GM21717 (cell line): ENCODE measurements at regions not wholly inside any gene's neighbourhood (a gene's known extent, or its start where the extent isn't known, plus 50 kb on each side); places are given as distances from the start of the nearest gene placed in this dataset.
A peak's percentile ranks its signal among the peaks of the same experiment; 100 is the strongest.

ENCODE experiments used
- ATAC-seq: cut with Tn5 transposase; IDR thresholded peaks from one replicate; pipeline ENCODE4 v1.9.1; 2021; ENCODE audit warnings: mild to moderate bottlenecking, moderate library complexity; ENCODE audit not compliant: unreplicated experiment

DNA sequence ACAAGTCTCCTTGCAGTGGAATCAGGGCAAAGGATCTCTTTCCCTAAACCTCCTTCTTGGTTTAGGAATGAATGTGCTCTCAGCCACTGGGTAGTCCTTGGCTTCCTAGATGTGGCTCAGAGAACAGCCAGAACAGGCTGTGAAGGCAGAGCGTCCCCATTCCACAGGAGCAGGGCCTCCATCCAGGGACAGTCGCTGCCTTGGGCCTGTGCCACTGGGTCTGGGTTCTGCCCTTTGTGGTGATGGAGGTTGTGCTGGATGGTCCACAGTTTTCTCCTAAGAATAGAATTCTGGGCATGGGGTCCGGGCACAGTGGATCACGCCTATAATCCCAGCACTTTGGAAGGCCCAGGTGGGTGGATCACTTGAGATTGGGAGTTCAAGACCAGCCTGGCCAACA, 516.5 kb upstream of the RAB6C start:
- ATAC-seq: no peak

DNA sequence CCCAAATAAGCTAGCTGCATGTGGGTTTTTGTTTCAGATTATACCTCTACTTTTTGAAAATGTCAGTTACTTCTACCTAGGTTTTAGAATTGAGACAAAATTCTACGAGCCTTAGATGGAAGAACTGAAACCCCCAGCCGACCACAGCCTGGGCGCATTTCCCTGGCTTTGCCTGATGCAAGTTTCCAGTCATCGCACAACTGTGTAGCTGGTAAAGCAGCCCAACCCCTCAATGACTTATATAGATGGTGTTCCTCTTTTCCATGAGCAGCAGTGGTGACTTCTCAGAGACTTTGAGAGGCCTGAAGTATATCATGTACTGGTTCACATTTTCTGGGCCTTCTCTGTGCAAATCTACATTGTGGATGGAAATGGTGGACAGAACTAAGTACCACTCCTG, 515.4 kb upstream of the RAB6C start:
- ATAC-seq: no peak

DNA sequence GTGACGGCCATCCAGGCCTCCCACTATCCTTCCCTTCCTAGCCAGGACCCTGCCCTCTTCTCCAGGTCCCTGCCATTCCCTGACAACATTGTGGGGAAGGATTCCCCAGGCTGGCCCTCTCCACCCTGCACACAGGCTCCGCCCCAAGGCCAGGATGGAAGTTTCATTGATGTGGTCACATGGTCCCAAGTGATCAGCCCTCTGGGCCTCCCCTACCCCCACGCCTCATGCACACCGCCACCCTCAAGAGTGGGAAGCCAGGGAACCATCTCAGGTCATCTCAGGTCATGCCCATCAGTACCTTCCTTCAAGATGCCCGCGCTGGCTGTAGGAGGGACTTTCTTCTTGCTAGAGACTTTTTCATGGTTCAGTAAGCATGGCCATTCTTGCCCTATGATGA, 514.8 kb upstream of the RAB6C start:
- no peak for ATAC-seq

DNA sequence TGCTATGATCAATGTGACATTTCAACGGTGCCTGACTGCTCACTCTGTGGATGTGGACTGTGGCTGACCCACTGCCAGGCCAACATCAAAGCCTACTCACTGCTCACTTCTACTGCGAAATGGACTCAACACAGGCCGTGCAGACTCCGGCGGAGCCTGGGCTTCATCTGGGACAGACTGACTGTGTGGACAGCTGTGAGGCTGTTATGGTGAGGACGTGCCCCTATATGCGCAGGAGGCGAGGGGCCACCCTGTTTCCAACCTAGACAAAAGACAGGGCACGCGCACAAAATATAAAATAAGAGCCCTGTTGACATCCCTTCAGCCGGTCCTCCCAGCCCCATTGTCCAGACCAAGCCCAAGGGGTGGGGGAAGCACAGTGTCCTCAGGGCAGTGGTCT, 514.4 kb upstream of the RAB6C start:
- ATAC-seq: no peak

DNA sequence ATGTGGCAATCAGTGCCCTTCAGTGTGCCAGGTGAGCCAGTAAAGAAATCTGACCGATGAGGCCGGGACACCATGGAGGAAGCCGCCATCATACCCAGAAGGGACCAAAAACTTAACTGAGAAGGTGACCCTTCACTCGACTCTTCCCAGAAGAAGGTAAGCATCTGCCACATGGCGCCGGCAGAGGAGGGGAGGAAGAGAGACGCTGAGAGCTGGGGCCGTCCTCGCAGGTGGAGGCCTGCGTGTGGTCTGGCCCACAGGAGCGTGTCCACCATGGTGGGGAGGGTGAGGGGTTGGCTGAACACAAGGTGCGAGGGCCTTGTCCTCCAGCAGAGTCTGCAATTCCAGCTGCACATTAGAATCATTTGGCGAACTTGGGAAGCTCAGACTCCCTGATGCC, 513.1 kb upstream of the RAB6C start:
- no peak for ATAC-seq

DNA sequence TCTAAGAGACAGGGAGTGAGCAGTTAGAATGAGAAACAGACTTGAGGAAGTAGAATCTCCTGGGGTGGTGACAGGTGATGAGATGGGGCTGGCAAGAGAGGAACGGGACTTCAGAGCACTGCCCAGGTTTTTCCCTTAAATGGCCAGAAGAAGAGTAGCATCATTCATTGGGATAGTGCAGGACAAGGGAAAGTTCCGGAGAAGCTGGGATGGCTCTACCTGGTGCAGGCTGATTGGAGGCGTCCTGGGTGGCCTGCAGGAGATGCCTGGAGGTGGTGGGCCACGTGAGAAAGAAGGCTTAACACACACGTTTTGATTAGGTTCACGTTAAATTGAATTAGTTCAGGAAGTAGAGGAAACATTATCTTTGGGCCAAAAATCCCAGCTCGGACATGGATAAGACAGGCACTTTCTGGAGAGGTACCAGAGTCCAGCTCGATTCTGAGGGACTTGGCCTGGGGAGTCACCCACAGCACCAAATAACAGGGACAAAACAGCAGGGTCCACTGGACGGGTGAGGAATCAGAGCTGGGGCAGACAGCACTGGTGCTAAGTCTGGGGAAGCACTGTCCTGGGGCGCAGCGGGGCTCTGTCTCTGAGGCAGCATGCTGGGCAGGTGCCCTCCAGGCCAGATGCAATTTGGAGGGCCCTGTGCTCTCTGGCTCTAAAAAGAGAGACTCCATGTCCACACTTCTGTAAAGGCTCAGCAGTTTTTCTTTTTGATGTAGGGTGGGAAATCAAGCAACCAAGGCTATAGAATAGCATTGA, 512.3 kb upstream of the RAB6C start:
- no peak for ATAC-seq

DNA sequence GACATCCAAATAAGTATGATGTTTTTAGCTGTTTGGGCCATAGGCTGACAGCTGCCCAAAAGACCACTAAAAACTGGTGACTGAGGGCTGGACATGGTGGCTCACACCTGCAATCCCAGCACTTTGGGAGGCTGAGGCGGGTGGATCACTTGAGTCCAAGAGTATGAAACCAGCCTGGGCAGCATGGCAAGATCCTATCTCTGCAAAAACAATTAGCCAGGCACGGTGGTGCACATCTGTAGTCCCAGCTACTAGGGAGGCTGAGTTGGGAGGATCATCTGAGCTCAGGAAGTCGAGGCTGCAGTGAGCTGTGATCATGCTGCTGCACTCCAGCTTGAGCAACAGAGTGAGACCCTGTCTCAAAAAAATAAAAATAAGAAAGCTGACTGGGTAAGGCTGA, 511.5 kb upstream of the RAB6C start:
- no peak for ATAC-seq

DNA sequence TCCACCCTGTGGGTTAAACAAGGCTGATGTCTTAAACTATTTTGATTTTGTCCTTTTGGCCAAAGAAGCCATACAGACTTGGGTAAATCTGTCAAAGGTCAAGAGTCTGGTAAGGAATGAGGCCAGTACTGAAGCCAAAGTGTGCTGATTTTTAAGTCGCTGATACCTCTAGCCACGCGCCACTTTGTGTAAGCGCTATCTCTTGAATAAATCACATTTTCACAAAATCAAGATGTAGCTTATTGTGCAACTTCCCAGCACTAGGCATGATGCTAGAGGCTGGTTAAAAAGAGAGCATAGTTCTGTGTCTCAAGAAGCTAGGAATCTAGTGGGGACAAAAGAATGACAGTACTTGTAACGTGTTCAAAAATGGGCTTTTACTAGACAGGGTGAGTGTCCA, 510.6 kb upstream of the RAB6C start:
- ATAC-seq: no peak

DNA sequence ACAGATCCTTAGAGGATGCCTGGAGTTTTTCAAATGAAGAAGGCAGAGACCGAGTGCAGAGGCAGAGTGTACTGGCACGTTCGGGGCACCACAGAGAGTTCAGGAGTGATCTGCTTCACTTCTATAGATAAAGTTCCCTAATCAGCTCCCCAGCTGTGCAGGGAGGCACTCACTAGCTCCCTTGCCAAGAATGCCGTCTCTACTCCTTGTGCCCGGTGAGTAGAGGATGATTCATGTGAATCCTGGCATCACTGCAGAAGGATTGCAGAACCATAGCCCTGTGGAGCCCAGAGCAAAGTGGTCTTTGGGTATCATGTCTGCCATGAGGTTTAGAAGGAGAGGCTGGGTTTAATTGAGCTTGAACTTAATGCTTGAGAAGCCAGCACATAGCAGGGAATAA, 510.1 kb upstream of the RAB6C start:
- no peak for ATAC-seq

DNA sequence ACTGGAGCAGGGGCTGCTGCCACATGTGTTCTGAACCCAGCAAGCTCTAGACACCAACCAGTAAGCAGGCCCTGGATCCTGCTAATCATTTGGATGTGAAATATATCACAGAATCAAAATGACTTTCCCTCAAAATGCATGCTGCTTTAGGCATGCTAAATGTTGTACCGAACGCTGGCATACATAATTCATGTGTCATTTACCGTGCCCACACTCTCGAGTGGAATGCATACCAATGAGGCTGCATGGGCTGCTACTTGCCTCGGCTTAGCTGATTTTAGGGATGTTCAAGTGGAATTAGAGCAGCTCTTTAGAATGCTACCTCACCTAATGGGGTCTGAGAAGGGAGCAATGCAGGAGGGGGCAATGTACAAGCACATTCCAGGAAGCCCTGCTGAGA, 509.6 kb upstream of the RAB6C start:
- ATAC-seq: no peak

DNA sequence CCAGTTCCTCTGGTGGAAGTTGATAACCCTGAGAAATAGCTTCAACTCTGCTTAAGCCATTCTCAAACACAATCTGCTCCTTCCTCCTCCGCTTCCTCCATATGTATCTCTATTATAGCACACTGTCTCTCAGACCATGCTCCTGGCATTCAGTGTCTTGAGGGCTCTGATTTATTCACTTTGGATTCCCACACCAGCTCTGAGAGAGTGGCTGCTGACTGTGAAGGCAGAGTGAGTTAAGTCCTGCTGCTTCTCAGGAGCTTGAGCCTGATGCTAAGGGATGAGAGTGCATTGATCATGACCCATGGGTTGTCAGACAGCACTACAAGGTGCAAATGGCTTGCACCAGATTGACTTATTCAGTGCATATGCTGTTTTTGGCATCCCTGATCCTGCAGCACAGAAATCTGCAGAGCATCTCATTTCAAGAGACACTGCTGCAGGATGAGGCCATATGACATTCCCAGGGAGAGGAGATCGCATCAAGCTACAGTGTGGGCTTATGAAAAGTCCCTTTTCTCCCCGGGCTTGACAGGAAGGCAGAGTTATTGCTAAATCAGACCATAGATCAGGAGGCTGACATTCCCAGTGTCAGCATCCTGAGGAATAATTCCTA, 500.5 kb upstream of the RAB6C start:
- no peak for ATAC-seq

DNA sequence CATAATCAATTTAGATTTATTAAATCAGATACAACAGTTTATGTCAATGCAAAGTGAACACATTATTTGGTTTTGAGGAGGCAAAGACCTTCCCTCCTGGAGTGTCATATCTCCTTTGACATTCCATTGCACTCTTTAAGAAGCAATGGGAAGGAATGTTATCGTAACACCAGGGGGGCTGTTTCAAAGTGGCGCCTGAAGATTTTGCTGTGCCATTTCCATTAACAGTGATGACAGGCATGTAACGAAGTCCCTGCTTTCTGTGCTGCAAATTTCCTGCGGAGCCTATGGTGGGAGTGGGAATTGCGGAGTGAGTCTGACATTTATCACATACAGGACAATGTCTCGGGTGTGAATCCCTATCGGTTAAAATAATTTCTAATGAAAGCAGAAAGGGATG, 499.6 kb upstream of the RAB6C start:
- no peak for ATAC-seq

DNA sequence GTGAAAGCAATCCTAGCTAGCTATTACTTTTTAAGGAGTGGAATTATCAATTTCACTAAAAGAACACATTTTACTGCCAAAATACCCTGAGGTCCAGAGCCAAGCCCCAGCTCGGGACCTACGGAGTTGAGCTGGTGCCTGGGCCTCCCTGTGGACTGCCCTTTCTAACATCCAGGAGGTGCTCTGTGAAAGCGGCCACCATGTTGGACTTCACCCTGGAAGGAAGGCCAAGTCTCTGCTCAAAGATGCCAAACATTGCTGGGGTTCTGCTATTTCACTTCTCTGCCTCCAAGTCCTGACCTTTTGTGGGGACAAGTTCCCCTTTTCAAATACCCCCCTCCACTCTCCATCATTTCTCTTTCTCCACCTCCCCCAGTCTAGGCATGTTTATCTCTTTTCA, 498.7 kb upstream of the RAB6C start:
- ATAC-seq: no peak

DNA sequence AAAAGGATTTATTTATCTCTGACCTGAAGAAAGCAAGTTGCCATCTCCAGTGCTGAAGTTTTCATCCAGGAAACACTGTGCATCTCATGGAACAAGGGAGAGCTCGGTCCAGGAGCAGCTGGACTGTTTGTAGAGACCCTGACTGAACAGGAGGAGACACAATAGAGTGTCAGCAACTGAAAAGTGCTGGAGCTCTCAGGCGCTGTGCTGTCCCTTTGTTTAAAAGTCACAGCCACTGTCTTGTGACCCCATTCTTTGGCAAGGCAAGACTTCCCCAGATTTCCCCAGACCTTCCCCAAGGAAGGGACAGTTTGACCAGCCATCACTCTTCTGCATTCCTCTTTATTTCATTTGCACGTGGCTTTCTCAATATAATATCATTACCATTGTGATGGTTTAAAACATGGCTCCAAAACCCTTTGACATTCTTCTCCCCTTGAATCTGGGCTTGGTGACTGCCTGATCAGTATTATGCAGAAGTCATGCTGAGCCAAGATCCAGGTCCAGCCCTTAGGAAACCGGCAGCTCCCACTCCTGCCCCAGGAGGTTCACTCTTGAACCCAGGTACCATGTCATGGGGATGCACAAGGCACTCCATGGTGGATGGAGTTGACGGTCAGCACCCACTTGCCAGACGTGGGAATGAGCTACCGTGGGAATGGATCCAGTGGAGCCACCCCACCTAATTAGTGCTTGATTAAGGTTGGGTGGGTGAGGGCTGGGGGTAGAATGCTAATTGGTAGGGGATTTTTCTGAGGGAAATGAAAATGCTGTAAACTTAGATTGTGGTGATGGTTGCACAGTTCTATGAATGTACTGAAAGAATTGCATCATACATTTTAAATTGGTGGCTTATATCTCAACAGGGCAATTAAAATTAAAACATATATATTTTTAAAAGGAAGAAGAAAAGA, 497.9 kb upstream of the RAB6C start:
- ATAC-seq: no peak

DNA sequence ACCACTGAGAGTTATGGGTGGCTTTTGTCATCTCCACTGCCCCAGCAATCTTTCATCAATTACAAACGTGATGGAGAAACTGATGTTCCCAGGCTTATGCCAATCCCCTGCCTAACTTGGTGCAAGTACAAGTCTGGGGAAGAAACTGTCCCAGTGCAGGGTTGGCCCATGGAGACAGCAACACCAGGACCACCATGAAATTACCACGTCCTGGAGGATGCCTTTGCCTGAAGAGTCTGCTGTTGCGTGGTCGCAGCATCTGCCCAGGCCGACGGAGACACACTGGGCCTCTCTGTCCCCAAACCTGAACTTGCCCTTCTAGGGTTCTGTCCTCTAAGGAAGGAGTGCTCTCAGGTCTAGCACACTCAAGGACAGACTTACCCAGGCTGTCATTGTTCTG, 496.8 kb upstream of the RAB6C start:
- ATAC-seq: no peak

DNA sequence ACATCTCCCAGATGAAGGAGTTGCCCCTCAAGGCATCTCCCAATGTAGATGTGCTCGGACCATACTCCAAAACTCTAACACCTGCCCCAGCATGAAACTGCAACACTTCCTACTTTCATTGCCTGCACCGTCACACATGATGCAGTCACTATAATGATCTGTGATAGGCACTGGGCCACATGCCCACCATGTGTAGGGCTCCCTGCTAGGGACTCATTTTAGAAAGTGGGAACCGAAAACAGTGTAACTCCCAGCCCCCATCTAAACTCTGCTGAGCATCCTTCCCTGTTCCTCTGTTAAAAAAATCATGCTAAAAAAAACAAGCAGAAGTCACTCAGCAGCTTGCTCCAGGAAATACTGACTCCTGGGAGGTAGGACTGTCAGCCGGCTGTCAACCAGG, 496.1 kb upstream of the RAB6C start:
- peak; percentile 96 for ATAC-seq

DNA sequence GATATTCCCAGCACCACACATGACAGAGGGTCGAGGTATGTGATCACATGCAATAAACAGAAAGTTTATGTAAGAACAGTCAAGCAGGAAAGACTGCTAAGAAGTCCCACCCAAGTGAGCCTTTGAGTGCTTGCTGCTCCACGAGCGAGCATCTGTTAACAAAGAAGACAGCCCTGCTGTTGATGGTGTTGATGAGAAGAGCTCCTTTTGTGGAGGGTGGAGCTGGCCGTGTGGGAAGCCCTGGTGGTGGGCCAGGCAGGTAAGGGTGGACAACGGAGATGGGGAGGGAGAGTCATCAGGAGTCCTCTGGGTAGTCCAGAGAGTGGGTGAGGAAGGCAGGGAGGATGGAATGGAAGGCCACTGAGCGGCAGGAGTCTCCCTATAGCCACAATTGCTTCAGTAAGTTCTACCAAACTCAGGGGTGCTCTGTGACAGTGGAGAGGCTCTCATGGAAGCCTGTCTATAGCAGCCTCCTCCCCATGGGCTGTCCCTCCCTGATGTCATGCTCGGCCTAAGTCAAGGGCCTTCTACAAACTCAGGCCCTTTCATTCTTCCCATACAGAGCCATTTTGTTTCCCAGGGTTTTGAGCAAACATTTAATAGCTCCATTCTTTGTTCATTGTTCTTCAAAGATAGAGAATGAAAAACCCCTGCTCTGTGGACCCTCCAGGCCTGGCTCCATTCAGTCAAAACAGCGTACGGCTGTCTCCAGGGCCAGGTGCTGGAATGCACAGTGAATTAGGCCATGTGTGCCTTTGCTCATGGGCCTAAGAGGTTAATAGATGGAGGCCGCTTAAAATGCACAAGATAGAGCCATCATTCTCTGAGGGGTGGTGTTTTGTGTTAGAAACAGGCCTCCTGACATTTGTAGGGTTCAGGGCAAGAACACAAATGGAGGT, 494.2 kb upstream of the RAB6C start:
- no peak for ATAC-seq

DNA sequence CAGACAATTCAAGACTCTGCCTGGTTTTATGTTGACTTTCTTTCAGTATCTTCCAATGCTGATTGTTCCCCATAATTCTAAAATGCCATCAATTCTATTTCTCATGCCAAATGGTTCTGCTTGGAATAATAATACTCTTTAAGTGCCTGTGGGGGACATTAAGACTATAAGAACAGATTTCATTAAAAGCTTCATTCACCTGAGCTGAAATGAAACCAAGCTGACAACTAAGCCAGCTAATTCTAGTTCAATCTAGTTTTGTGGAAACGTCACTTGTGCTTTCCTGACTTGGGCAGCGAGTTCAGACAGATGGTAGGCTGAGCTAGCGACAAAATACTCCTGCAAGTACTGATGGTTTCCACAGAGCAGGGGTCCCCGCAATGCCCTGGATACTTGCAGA, 491.1 kb upstream of the RAB6C start:
- no peak for ATAC-seq

DNA sequence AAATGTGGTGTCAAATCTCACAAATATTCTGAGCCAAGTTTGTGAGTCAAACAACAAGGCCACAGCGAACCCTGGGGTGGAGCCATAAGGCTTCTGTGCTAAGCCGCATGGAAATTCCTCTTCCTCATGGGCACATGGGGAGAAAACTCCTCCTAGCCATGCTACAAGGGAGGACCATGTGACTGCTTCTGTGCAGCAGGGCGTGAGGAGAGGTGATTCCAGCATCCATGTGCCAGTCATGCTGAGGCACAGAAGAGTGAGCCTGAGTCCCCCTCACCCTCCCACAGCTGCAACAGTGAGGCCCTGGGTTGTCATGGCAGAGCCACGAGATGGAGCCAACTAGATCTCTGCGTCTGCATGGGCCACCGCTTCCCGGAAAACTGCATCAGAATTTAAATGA, 488.8 kb upstream of the RAB6C start:
- ATAC-seq: no peak

DNA sequence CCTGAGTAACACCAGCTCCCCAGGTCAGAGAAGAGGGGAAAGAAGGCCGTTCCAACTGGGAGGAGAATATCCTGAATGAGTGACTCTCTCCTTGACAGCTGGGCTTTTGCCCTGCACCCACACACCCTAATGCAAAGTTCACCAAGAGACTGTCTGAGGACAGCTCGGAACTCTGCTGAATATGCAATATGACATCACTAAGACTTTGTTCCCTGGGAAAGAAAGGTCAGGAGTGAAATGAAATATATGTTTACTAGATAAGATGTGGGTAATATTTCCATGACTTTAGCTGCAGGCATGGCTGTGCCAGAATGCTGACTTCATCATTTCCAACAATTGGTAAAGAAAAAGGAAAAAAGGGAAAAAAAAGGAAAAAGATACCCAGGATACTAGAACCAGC, 488.2 kb upstream of the RAB6C start:
- ATAC-seq: no peak

DNA sequence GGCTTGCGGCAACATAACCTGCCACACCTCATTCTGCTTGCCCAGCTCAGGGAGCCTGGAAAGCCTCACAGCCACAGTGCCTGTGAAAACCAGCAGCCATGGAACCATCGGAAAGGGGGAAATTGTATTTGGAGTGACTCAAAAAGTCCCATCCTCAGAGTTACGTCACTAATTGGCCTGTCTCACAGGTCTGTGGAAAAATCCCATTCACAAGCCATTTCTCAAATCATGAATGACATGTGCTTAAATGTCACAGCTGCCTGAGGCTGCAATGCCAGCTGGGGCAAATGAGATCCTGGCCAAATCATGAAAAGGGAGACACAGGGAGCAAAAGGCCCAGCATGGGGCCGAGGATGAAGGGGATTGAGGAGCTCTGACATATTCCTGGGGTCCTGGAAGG, 486.9 kb upstream of the RAB6C start:
- no peak for ATAC-seq
